Endodermal cell (in vitro differentiated cells): ENCODE measurements at regions not wholly inside any gene's neighbourhood (a gene's known extent, or its start where the extent isn't known, plus 50 kb on each side); places are given as distances from the start of the nearest gene placed in this dataset.

Experiments
- DNase-seq: peaks from one replicate; pipeline ENCODE4 v3.0.0-alpha.2; 2017
- H3K27ac ChIP-seq: 2 replicates; pipeline ENCODE4 v1.5.1; 2013; ENCODE audit warnings: mild to moderate bottlenecking, low read depth, low read length, moderate library complexity
- H3K27me3 ChIP-seq: 2 replicates; pipeline ENCODE4 v1.6.1; 2013; ENCODE audit warnings: mild to moderate bottlenecking, low read length, moderate library complexity; ENCODE audit not compliant: insufficient read depth, control insufficient read depth, poor library complexity, severe bottlenecking
- H3K36me3 ChIP-seq: 2 replicates; pipeline ENCODE4 v1.7.0; 2013; ENCODE audit warnings: mild to moderate bottlenecking, low read length, moderate library complexity; ENCODE audit not compliant: control insufficient read depth, insufficient read depth
- H3K4me1 ChIP-seq: one replicate; pipeline ENCODE4 v1.7.0; 2013; ENCODE audit warnings: low read length; ENCODE audit not compliant: control insufficient read depth, insufficient read depth
- H3K4me3 ChIP-seq: 2 replicates; pipeline ENCODE4 v1.5.1; 2013; ENCODE audit warnings: mild to moderate bottlenecking, low read length, moderate library complexity
- H3K9ac ChIP-seq: 2 replicates; pipeline ENCODE4 v1.6.1; 2013; ENCODE audit warnings: mild to moderate bottlenecking, low read length, moderate library complexity; ENCODE audit not compliant: poor library complexity, severe bottlenecking; ENCODE audit errors: extremely low read depth
- H3K9me3 ChIP-seq: 2 replicates; pipeline ENCODE4 v1.6.1; 2013; ENCODE audit warnings: mild to moderate bottlenecking, low read length, moderate library complexity; ENCODE audit not compliant: control insufficient read depth
- H3K27ac Mint-ChIP-seq: 2 replicates; pipeline ENCODE4 v1.8.0; 2020; ENCODE audit warnings: mixed read lengths
- H3K27me3 Mint-ChIP-seq: 2 replicates; pipeline ENCODE4 v1.8.0; 2021; ENCODE audit warnings: mild to moderate bottlenecking, mixed read lengths; ENCODE audit not compliant: insufficient read depth
- H3K36me3 Mint-ChIP-seq: 2 replicates; pipeline ENCODE4 v1.8.0; 2020; ENCODE audit warnings: low read depth, mixed read lengths
- H3K4me1 Mint-ChIP-seq: 2 replicates; pipeline ENCODE4 v1.8.0; 2020; ENCODE audit warnings: mixed read lengths
- H3K4me3 Mint-ChIP-seq: 2 replicates; pipeline ENCODE4 v1.8.0; 2020; ENCODE audit warnings: mild to moderate bottlenecking, moderate library complexity, mixed read lengths
- H3K9me3 Mint-ChIP-seq: 2 replicates; pipeline ENCODE4 v1.8.0; 2020; ENCODE audit warnings: mild to moderate bottlenecking, mixed read lengths
- WGBS, 2 experiments: methylation state at CpG; one replicate each; pipeline versions ENCODE4 v1.1.5 to v1.1.7; 2013; ENCODE audit warnings: missing lambda C conversion rate in 2 of 2, mixed read lengths in 1 of 2; ENCODE audit not compliant: insufficient coverage in 1 of 2, insufficient read length in 1 of 2; 5-methylcytosine and 5-hydroxymethylcytosine counted together
- TF ChIP-seq, protein P1 (sequence below): fragments of 200-600 bp; sonication (generic); conservative IDR thresholded peaks from 2 replicates; pipeline ENCODE4 v1.5.0; 2021; ENCODE audit warnings: antibody characterized with exemption, mild to moderate bottlenecking

DNA sequence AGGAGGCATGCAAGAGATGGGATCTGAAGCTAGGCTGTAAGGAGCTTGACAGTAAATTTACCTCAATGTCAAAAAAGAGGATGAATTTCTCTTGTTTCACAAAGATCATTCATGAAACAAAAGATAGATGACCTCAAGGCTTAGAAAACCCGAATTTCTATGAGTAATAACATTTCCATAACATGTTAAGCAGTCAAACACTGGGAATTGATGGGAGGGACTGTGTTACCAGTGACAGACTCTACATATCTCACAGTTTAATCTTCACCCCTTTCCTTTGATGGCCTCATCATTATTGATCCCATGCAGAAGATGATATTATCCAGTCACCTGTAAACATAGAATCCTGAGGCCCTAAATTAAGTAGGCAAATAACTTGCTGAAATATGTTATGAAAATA lies 53.5 kb upstream of the VGLL3 start:
- WGBS, 2 experiments = 71% methylated on average over 1 of the region's 1 CpG; no CpG with 5 or more reads in 1 of the 2 experiments
- Histone ChIP-seq H3K36me3 (no peaks in the 10 kb centered on the region), H3K9ac (no peak overlapping the region), H3K27ac (no peak overlapping the region), H3K9me3 (no peaks in the 10 kb centered on the region), H3K4me1 (no peaks in the 10 kb centered on the region), H3K27me3 (no peaks in the 10 kb centered on the region), H3K4me3 (no peak overlapping the region)
- Mint-ChIP-seq H3K27me3 (no peaks in the 10 kb centered on the region), H3K4me3 (no peak overlapping the region), H3K9me3 (no peaks in the 10 kb centered on the region), H3K4me1 (peaks cover 5% of the 10 kb centered on the region), H3K36me3 (no peaks in the 10 kb centered on the region), H3K27ac (no peak overlapping the region)
- TF ChIP-seq, protein P1, sequence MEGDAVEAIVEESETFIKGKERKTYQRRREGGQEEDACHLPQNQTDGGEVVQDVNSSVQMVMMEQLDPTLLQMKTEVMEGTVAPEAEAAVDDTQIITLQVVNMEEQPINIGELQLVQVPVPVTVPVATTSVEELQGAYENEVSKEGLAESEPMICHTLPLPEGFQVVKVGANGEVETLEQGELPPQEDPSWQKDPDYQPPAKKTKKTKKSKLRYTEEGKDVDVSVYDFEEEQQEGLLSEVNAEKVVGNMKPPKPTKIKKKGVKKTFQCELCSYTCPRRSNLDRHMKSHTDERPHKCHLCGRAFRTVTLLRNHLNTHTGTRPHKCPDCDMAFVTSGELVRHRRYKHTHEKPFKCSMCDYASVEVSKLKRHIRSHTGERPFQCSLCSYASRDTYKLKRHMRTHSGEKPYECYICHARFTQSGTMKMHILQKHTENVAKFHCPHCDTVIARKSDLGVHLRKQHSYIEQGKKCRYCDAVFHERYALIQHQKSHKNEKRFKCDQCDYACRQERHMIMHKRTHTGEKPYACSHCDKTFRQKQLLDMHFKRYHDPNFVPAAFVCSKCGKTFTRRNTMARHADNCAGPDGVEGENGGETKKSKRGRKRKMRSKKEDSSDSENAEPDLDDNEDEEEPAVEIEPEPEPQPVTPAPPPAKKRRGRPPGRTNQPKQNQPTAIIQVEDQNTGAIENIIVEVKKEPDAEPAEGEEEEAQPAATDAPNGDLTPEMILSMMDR = no peak
- no peak for DNase-seq

DNA sequence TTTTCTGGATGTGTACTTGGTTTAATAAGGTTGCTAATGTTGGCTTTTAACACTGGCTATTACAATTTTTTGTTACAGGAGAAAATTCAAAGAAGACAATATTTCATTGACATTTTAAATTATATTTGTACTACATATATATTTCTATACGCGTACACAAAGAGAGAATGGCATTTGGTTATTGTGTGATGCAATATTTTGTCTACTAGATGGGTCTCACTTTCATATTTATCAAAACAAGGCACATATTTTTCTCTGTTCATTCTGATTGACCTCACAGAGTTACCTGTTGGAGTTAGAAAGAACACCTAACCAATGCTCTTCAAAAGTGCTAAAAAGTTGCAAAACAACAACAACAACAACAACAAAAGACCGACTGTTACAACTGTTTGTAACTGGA lies 50.2 kb upstream of the VGLL3 start:
- 100% methylated on average over 1 of the region's 3 CpGs; no CpG with 5 or more reads in 1 of the 2 experiments for WGBS, 2 experiments
- Mint-ChIP-seq H3K36me3 (no peaks in the 10 kb centered on the region), H3K27me3 (no peaks in the 10 kb centered on the region), H3K27ac (no peak overlapping the region), H3K9me3 (no peaks in the 10 kb centered on the region), H3K4me1 (peaks cover 5% of the 10 kb centered on the region), H3K4me3 (no peak overlapping the region)
- DNase-seq = no peak
- Histone ChIP-seq H3K27me3 (no peaks in the 10 kb centered on the region), H3K36me3 (no peaks in the 10 kb centered on the region), H3K27ac (no peak overlapping the region), H3K9ac (no peak overlapping the region), H3K4me3 (no peak overlapping the region), H3K9me3 (no peaks in the 10 kb centered on the region), H3K4me1 (no peaks in the 10 kb centered on the region)
- TF ChIP-seq, protein P1 = no peak
